NCI-H2227 treated with DMSO at 0.1 percent for 48 hours (cell line): ENCODE measurements at regions not wholly inside any gene's neighbourhood (a gene's known extent, or its start where the extent isn't known, plus 50 kb on each side); places are given as distances from the start of the nearest gene placed in this dataset.
"Not testable (repeated sequence)": the region's sequence is repeated elsewhere in the genome, so short reads cannot be mapped to it uniquely, and the experiment has no call there.

ENCODE experiments used
- DNase-seq: peaks from one replicate; lab custom pipeline; 2025; lab: John Stamatoyannopoulos, UW

DNA sequence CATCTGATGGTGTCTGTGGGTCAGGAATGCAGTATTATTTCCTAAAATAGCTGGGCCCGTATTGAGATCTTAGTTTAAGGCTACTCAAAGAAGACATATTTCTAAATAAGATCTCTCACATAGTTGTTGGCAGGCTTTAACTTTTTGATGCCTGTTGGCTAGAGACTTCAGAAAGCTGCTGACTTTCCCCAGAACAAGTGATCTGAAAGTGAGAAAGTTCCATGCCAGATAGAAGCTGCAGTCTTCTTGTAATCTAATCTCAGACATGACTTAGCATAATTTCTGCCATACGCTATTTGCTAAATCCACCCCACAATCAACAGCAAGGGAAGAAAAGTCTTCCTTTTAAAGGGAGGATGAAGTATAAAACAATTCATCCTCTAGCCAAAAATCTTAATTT is 867.1 kb downstream of the IGSF11 start:
- DNase-seq, result no peak

DNA sequence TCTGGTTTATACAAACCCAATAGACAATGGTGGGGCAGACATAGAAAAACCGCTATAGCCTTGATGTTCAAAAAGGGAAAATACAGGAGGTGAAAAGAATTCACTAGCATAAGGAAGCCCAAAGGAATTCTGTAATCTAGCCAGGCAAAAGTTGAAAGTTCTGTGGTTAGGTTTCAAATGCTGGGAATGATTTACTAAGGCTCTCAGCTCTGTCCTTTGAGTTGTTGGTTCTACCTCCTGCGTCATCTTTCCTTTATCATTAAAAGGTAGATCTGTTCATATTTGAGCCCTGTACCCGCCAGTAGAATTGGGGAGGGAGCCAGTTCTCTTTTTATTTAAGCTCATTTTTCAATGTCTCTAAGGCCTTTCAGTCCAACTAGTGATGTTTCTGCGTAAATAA is 866.5 kb downstream of the IGSF11 start:
- no peak for DNase-seq

DNA sequence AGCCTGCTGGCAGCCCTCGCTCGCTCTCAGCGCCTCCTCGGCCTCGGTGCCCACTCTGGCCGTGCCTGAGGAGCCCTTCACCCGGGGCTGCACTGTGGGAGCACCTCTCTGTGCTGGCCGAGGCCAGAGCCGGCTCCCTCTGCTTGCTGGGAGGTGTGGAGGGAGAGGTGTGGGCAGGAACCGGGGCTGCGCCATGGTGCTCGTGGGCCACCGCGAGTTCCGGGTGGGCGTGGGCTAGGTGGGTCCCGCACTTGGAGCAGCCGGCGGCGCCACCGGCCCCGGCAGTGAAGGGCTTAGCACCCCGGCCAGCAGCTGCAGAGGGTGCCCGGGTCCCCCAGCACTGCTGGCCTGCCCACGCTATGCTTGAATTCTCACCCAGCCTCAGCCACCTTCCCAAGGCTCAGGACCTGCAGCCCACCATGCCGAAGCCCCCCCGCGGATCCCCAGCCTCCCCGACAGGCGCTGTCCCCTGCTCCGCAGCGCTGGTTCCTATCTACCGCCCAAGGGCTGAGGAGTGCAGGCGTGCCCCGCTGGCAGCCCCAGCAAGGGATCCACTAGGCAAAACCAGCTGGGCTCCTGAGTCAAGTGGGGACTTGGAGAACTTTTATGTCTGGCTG is 863.3 kb downstream of the IGSF11 start:
- DNase-seq, result no peak

DNA sequence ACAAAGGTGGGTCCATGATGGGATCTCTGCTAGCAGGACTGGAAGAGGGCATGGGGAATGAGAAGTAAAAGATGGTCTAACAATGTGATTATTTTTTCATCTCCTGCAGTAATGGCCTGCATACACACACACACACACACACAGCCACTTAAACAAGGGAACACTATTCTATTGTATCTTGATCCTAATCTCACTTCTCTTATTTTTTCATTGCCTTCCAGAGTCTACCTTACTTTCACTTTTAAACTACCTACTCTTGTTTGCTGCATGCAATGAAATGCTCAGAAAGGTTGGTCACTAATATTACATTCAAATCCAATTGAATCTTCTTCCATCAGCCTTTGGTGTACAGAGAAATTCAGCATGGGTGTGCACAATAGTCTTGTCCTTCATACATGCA is 853.8 kb downstream of the IGSF11 start:
- DNase-seq, result no peak

DNA sequence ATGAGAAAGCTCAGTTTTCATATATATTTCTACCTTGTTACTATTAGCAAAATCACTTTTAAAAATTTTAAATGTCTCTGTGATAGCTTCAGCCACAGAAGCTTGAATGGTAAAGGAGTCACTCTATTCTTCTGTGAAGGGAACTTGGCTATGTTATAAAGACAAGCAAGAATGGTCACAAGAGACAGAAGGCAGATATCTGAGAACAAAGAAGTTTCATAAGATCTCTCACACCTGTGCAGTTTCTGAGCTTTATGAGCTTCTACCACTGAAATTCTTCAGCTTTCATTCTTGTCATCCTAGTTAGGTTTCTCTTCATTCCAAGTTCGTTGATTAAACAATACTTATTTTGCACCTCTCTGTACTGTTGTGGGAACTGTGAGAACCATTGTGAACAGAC is 853.4 kb downstream of the IGSF11 start:
- DNase-seq, result no peak

DNA sequence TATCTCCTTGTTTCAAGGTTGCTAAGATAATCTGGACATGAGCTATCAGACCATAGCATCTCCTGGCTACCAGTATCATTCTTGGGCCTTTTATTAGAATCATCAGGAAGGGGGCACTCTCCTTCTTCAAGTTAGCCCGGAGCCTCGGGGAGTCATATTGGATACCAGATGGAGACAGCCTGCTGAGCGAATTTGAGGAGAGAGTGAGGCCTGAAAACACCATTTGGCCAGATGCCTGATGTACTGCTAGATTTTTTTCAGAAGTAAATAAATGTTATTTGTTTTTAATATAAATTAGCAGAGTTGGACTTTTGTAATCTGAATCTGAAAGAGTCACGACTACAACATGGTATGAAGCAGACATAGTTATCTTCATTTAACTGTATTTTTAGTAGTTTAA is 848.6 kb downstream of the IGSF11 start:
- DNase-seq, result no peak

DNA sequence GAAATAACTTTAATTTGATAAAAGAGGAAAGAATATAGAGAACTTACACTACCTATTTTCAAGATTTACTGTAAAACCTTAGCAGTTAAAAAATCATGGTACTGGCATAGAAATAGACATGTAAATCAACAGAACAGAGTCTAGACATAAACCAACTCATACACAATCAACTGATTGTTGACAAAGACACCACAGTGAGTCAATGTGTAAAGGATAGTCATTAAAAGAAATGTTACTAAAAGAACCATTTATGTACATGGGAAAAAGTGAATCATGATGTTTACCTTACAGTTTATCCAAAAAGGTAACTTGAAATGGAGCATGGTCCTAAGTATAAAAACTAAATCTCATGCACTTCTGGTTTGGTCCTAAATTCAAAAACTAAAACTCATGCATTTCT is 847.4 kb downstream of the IGSF11 start:
- DNase-seq, result no peak

DNA sequence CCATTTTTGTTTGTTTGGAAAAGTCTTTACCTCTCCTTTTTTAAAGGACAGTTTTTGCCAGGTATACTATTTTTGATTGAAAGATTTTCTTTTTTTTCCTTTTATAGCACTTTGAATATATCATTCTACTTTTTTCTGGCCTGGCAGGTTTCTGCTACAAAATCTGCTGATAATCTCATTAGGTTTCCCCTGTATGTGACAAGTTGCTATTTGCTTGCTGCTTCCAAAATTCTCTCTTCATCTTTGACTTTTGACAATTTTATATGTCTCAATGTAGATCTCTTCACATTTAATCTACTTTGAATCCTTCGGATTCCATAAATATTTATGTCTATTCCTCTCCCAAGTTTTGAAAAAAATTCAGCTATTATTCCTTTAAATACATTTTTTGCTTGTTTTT is 838.5 kb downstream of the IGSF11 start:
- no peak for DNase-seq

DNA sequence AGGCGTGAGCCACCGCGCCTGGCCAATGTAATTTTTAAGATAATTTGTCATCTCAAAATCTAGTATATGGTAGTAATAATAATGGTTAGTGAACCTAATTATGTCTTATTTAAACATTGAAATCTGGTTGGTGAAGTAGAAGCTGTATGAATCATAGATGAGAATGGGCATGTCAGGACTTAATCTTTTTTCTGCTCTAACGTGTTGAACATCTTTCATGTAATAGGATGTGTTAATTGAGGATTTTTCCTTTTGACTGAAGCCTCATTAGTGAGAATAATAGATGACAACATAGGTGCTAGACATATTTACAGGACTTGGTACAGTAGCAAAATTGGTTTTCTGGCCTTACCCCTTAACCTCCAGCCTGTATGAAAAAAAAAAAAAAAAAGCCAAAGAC is 835.6 kb downstream of the IGSF11 start:
- DNase-seq, result no peak

DNA sequence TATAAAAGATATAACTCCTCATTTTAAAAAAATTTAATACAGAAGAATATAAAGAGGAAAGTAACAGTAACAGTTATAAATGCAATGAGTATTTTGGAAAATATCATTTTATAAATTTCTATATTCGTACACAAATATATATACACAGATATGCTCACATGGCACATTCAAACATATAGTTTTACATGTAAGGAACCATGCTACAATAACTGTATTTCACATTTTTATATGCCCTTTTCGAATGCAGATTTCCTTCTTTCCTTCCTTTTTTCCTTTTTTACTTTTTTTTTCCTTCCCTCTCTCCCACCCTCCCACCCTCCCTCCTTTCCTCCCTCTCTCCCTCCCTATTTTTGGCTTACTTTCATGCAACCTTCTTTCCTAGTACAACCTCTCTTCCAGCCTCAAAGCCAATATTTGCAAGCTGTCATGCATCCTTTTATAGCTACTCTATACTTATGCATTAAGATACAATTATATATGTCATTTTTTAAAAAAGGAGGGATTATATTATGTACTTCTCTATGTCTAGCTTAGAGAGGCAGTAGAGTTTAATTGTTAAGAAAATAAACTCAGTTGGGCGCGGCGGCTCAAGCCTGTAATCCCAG is 830.5 kb downstream of the IGSF11 start:
- DNase-seq, result no peak

DNA sequence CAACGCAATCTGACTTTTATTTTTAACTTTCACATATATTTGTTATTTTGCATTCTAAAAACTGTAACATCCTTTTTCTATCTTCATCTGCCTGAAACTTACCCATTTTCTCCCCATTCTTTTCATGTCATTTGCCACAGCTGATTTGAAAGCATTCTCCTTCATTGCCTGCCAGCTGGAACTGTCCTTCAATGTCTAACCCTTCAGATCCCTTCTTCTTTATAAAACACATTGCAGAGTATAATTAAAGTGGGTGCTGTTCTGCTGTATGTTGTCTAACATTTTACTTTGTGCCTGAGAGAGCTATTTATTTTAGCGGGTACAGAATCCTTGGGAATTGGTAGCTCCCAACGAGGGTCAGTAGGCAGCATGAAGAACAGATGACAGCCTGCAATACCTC is 827.4 kb downstream of the IGSF11 start:
- DNase-seq, result no peak

DNA sequence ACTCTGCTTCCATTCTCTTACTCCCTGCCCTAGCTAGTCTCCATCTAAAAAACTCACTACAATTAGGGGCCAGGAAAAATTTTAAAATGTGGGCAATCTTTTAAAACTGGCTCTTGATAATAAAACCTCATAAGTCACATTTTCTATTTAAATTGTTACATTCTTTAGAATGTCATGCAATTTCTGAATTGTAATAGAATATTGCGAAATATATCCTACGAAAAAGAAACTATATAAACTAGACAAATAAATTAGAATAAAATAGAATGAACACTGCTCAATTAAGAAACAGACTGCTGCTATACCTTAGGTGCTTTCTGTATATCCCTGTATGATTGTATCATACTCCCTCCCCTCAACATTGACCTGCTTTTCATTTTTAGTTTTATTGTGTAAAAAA is 826.0 kb downstream of the IGSF11 start:
- no peak for DNase-seq

DNA sequence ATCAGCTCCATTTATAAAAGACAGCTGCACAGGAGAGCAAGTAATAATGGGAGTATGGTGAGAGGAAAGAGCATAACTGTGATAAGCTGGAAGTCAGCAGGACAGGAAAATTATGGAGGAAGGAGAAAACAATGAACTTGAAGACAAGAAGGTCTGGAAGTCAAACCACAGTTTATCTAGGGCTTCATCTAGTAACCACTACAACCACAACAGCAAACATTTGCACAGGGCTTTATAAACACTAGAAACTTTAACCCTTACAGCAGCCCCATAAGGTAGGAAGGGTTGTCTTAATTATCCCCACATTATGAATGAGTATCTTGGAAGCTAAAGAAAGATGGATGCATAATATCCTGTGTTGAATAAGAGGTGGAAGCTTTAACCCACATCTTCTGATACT is 820.8 kb downstream of the IGSF11 start:
- DNase-seq, result no peak

DNA sequence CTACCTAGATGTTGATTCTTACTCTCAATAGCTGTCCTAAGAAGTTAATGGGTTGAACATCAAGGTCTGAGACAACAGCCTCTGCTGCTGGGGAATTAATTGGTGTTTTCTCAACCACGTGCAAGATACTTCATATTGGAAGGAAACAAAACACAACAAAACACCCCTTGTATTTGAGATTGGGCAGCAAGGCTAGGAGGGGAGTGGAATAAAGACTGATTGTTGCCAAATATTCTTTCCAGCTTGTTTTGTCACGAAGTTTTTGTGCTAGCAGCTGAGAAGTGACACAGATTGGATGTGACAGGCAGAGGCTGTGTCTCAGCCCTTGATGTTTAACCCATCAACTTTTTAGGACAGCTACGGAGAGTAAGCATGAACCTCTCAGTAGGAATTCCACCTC is 808.4 kb downstream of the IGSF11 start:
- DNase-seq, result no peak

DNA sequence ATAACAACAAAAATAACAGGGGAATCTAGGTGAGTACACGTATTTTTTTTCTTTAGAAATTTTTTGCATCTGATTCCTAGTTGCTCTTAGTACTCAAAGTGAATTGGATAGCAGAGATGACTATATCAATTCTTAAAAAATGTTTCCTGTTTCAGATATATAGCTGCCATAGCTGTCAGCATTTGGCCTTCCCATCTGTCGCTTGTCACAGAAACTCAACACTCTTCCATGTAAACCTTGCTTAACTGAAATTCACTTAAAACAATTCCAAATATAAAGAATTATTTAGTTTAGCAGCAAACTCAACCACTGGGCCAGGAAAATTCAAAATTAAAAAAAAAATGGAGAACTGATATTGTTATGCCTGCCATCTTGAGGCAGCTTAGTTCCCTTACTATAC is 807.5 kb downstream of the IGSF11 start:
- no peak for DNase-seq

DNA sequence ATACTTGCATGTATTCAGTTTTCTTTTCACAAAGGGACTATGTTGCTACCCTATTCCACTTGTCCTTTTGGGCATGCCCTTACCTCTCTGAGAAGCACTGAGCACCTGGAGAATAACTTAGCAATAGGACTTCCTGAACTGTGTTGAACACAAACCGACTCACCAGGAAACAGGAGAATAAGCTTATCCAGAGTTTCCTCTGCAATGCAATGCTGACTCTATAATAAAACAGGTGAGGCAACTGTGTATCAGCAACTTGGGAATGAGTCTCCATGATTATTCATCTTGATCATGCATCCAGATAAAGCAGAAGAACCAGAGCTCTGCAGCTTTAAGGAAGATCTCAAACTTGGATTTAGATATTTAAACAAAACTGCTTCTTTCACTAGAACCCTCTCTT is 806.5 kb downstream of the IGSF11 start:
- DNase-seq, result no peak

DNA sequence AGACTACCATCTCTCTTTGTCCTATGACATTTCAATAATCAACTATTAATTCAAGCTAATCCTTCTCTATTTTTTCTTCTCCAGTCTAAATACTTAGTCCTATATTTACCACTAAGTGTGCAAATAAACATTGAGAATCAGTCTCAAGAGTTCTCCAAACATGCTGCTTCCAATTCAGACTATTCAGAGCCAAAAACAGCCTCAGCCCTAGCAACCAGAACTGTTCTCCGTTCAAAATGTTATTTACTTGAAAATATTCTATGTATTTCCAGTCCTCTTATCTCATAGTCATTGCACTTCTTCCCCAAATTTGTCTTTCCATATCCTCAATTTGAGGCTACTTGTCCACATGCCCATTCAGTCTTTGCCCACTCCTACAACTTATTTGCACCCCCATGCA is 805.5 kb downstream of the IGSF11 start:
- no peak for DNase-seq

DNA sequence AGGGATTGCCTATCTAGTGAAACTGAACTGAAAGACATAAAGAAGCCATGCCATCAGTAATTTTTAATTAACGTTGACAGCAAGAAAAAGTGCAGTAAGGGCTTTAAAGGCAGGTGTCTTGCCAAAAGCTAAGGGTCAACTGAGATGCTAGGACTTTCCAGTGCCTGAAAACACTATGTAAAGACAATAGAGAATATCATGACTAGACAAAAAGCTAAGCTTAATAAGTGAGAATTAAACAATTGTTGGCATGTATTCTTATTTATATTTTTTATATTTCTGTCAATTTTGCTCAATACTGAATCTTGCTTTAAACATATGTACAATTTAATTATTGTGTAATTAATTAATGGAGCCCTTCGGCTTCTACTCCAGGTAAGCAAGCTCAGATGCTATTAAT is 803.1 kb downstream of the IGSF11 start:
- DNase-seq, result no peak

DNA sequence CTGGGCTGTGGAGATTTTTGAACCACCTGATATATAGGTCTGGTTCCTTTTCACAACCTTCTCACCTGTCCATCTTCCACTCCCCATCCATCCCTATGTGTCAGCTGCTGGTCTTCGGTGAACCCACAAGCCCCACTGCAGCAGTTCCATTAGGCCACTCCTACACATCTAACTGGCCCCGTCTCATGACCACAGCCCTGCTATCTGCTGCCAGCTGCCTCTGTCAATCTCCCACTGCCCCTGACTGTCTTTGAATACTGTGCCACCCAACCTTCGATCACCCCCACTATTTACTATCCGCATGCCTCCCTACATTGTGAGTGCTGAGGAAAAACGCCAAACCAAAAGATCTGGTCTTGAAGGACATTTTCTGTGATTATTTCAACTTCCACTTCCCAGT is 795.4 kb downstream of the IGSF11 start:
- no peak for DNase-seq

DNA sequence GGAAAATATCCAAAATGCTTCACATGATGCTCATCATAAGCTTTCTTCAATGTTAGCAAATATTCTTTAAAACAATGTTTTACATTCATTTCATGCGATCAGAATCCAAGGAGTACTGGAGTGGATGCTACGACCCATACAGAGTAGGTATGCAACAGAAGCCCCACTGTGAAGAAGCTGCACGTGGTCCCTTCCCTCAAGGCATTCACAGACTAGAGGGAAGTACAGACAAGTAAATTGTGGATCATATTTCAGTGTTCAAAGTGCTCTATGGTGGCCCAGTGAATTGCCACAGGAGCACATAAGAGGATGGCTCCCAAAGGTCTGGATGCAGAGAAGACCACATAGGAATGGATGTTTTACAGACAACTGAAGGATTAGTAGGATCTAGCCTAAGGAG is 789.9 kb downstream of the IGSF11 start:
- DNase-seq, result no peak

DNA sequence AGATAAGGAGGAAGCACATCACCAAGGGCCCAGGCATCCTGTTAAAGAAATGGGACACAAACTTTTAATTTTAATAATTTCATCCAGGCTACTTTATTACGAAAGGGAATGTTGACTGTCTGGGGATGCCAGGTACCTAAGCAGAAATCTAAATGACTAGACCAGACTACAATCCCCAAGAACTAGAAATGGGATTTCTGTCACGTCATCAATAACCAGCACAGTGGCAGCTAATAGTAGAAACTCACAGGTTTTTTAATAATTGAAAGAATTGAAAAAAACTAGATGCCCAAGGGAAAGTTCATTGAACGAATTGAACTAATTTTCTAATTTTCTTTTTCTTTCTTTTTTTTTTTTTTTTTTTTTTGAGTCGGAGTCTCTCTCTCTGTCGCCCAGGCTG is 789.3 kb downstream of the IGSF11 start:
- DNase-seq, result no peak

DNA sequence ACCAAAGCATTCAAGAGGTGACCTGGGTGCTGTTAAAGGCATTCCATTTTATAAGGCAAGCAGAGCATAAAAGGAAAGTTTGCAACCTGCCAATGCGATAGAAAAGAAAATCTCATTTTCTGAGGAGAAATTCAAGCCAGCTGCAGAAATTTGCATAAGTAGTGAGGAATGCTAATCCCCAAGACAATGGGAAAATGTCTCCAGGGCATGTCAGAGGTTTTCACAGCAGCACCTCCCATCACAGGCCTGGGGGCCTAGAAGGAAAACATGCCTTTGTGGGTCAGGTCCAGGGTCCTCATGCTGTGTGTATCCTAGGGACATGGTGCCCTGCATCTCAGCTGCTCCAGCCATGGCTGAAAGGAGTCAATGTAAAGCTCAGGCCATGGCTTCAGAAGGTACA is 775.8 kb downstream of the IGSF11 start:
- not testable (repeated sequence) for DNase-seq

DNA sequence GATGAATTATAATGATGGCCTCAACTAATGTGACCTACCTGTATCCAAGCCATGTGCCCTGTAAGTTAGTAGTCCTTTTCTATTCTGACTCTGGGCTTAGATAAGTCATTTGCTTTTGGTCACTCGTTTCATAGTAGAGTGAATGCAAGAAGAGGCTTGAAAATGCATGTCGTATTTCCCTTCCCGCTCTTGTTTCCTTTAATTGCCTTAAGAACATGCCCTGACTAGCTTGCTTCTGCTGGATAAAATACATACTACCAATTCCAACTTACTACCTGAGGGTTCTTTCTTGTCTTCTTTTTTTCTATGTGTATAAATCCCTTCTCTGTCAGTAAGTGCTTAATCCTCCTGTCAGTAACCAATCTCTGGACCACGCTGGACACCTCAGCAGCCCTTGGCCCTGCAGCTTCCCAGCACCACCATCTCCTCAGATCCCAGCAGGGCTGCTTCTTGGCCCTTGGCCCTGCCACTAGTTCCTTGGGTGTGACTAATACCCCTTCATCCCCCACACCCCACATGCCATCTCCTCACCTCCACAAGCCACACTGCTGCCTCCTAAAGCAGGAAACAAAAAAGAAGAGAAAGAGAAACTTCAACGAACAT is 771.7 kb downstream of the IGSF11 start:
- no peak for DNase-seq

DNA sequence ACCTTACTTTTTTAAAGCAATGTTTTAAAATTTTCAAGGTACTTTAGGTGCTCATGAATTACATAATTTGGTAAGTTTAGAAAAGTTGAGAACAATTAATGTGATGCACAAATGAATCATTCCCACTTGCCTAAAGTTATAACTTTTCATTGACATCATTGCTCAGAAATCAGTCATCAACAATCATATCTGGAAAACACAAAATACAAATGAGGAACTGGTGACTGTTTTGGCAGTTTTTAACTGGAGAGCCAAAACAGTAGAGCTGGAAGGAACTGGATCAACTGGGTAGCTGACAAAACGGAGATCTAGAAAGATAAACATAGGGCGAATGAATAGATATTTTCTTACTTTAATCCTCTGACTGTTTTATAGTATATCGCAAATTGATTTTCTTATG is 767.1 kb downstream of the IGSF11 start:
- no peak for DNase-seq
